K562 (cell line): ENCODE measurements at regions not wholly inside any gene's neighbourhood (a gene's known extent, or its start where the extent isn't known, plus 50 kb on each side); places are given as distances from the start of the nearest gene placed in this dataset.

Source experiments
- ATAC-seq: fragments of 200-7000 bp; cut with Tn5 transposase; 3 replicates; pipeline ENCODE4 v1.9.1; 2020; ENCODE audit warnings: moderate library complexity
- BruUV-seq: library from RNA; stranded (reverse); fragments of 400-500 nt; replicated peaks from 2 replicates; lab custom pipeline; 2021; lab: Mats Ljungman, UMichigan
- CTCF ChIA-PET: fragments of 300-600 bp; formaldehyde crosslinking; extraction: SDS; loops from one replicate; lab custom pipeline; 2021; ENCODE audit warnings: low intra/inter-chr PET ratio; lab: Yijun Ruan, JAX
- POLR2A ChIA-PET: fragments of 300-600, 350-650 bp; sonication (Branson Sonifier 250); formaldehyde crosslinking; extraction: SDS; loops from one replicate; lab custom pipeline; 2021; ENCODE audit warnings: antibody characterized with exemption, inconsistent platforms; lab: Yijun Ruan, JAX
- DNase-seq, 4 experiments: peaks; one replicate each; pipeline versions ENCODE4 v3.0.0 to v3.0.0-alpha.2; 2011 to 2018; ENCODE audit warnings: low spot score in 3 of 4, mixed read lengths in 3 of 4; ENCODE audit errors: extremely low read depth in 1 of 4
- FAIRE-seq: peaks from 2 replicates; lab custom pipeline; 2011; peaks lifted over from hg19 to GRCh38; lab: Jason Lieb, UNC
- H2AFZ ChIP-seq: 2 replicates; pipeline ENCODE4 v1.6.0; 2011; ENCODE audit warnings: low read depth, low read length, control low read depth, inconsistent platforms
- H3K27ac ChIP-seq: fragments of 200-600 bp; 3 replicates; pipeline ENCODE4 v1.8.0; 2011; ENCODE audit warnings: low read depth, mild to moderate bottlenecking, control low read depth, inconsistent platforms, low read length, moderate library complexity, mixed read lengths; ENCODE audit errors: extremely low read depth
- H3K27me3 ChIP-seq, 2 experiments: fragments of 300-600 bp in 1 of 2; 2 replicates in 1 of 2; 3 replicates in 1 of 2; pipeline versions ENCODE4 v1.6.0 to v1.8.0; 2011; ENCODE audit warnings: inconsistent platforms in 2 of 2, low read length in 2 of 2, mild to moderate bottlenecking in 1 of 2, mixed read lengths in 1 of 2, moderate library complexity in 1 of 2; ENCODE audit not compliant: control insufficient read depth in 2 of 2, insufficient read depth in 2 of 2
- H3K36me3 ChIP-seq: fragments of 300-600 bp; 3 replicates; pipeline ENCODE4 v1.8.0; 2011; ENCODE audit warnings: mild to moderate bottlenecking, low read length, inconsistent platforms; ENCODE audit not compliant: control insufficient read depth, insufficient read depth
- H3K4me1 ChIP-seq, 2 experiments: fragments of 200-600 bp in 1 of 2; replicated peaks in 1 of 2; 2 replicates in 1 of 2; 3 replicates in 1 of 2; pipeline versions ENCODE4 v1.5.1 to v1.8.0; 2011; ENCODE audit warnings: inconsistent platforms in 2 of 2, low read length in 2 of 2, mild to moderate bottlenecking in 1 of 2, mixed read lengths in 1 of 2, moderate library complexity in 1 of 2; ENCODE audit not compliant: control insufficient read depth in 2 of 2, insufficient read depth in 2 of 2
- H3K4me2 ChIP-seq: 2 replicates; pipeline ENCODE4 v1.6.1; 2011; ENCODE audit warnings: low read length, control low read depth, inconsistent platforms, mixed read lengths; ENCODE audit not compliant: insufficient read depth
- H3K4me3 ChIP-seq: fragments of 200-600 bp; sonication (generic), shearing (Covaris generic); 2 replicates; pipeline ENCODE4 v1.5.1; 2016; ENCODE audit warnings: control low read depth, inconsistent platforms
- H3K79me2 ChIP-seq: fragments of 200-600 bp; 3 replicates; pipeline ENCODE4 v1.8.0; 2011; ENCODE audit warnings: low read length, inconsistent platforms; ENCODE audit not compliant: control insufficient read depth, insufficient read depth
- H3K9ac ChIP-seq, 2 experiments: 2 replicates each; pipeline versions ENCODE4 v1.6.0 to v1.6.1; 2011; ENCODE audit warnings: low read depth in 2 of 2, low read length in 2 of 2, control low read depth in 1 of 2, inconsistent platforms in 1 of 2, mild to moderate bottlenecking in 1 of 2, mixed read lengths in 1 of 2; ENCODE audit not compliant: insufficient read depth in 1 of 2
- H3K9me1 ChIP-seq: one replicate; pipeline ENCODE4 v1.6.0; 2011; ENCODE audit warnings: inconsistent platforms, mild to moderate bottlenecking, low read length, moderate library complexity; ENCODE audit not compliant: control insufficient read depth, insufficient read depth
- H3K9me3 ChIP-seq: replicated peaks from 2 replicates; pipeline ENCODE4 v1.5.1; 2011; ENCODE audit warnings: low read depth, low read length, inconsistent platforms; ENCODE audit not compliant: control insufficient read depth, insufficient read depth
- H4K20me1 ChIP-seq: replicated peaks from 2 replicates; pipeline ENCODE4 v1.6.1; 2011; ENCODE audit warnings: low read length, inconsistent platforms, mixed read lengths; ENCODE audit not compliant: control insufficient read depth, insufficient read depth
- CTBP1 ChIP-seq: fragments of 450-650 bp; IDR thresholded peaks from 2 replicates; pipeline ENCODE4 v1.6.1; 2016; ENCODE audit warnings: borderline replicate concordance
- KDM1A ChIP-seq, 2 experiments: fragments of 450-650 bp; IDR thresholded peaks; 2 replicates each; pipeline ENCODE4 v1.6.1; 2016; ENCODE audit warnings: mild to moderate bottlenecking in 2 of 2
- KLF6 ChIP-seq: fragments of 250-450 bp; sonication (Bioruptor Pico); IDR thresholded peaks from 2 replicates; pipeline ENCODE4 v1.4.0; 2020; ENCODE audit warnings: mild to moderate bottlenecking, moderate library complexity, borderline replicate concordance
- PHB ChIP-seq: fragments of 250-450 bp; sonication (Bioruptor Pico); IDR thresholded peaks from 2 replicates; pipeline ENCODE4 v1.5.0; 2021
- SFPQ ChIP-seq: fragments of 200-400 bp; formaldehyde crosslinking; IDR thresholded peaks from 2 replicates; pipeline ENCODE4 v1.6.1; 2017; ENCODE audit warnings: mild to moderate bottlenecking, low read depth, low read length, moderate library complexity
- ZNF444 ChIP-seq: fragments of 250-450 bp; sonication (Bioruptor Pico); IDR thresholded peaks from 2 replicates; pipeline ENCODE4 v1.4.0; 2020; ENCODE audit warnings: mild to moderate bottlenecking, moderate library complexity
- WGBS: fragments of 100-300 bp; shearing (Covaris generic); methylation state at CpG from one replicate; pipeline ENCODE4 v1.1.6; 2016; ENCODE audit warnings: low coverage, mixed read lengths; ENCODE audit not compliant: insufficient coverage; ENCODE audit errors: missing lambda C conversion rate; 5-methylcytosine and 5-hydroxymethylcytosine counted together
- in situ Hi-C: fragments of 300-500 bp; cut with MboI; formaldehyde crosslinking; loops from 4 replicates; pipeline ENCODE4 v1.15.0; 2018; ENCODE audit warnings: inconsistent platforms, mixed read lengths
- intact Hi-C: fragments of 100-400 bp; cut with micrococcal nuclease; formaldehyde crosslinking; loops from 2 replicates; pipeline ENCODE4 v1.14.2; 2022

GRCh38 chr1:30489737-30490389, 233.5 kb downstream of the MATN1 start:
- Histone ChIP-seq H3K4me2 (no peak overlapping the region), H2AFZ (no peak overlapping the region), H3K79me2 (no peaks in the 10 kb centered on the region), H4K20me1 (no peaks in the 10 kb centered on the region), H3K27ac (no peak overlapping the region), H3K27me3 (peaks cover 0 to 4% of the 10 kb centered on the region in 2 experiments; a peak in 2 of 5 replicates), H3K9me3 (no peaks in the 10 kb centered on the region), H3K4me3 (no peak overlapping the region), H3K9me1 (no peaks in the 10 kb centered on the region), H3K36me3 (no peaks in the 10 kb centered on the region), H3K4me1 (no peaks in the 10 kb centered on the region), H3K9ac (no peak overlapping the region)
- CTCF ChIA-PET, result no interaction called here
- intact Hi-C loops, result no loop called here
- TF ChIP-seq KDM1A (IDR thresholded peaks at IDR 0.05), result no peak
- no peak for TF ChIP-seq SFPQ
- no peak for TF ChIP-seq PHB (CRISPR knock-in tag)
- TF ChIP-seq CTBP1, result no peak
- TF ChIP-seq KLF6 (CRISPR knock-in tag), result no peak
- no peak for TF ChIP-seq ZNF444
- FAIRE-seq (no peak), DNase-seq (no peak), ATAC-seq (no peak)
- POLR2A ChIA-PET, result interaction anchor here (0.6 kb wide), 1 partner anchor 550 kb away, joined by 4 read pairs; no protein-coding TSS in a partner anchor
- BruUV-seq, result no TSS peak
- WGBS, result 0% methylated on average over 3 of the region's 3 CpGs
- in situ Hi-C loops, result loop anchor here (5.0 kb wide), 1 partner anchor 393 kb away; no protein-coding TSS in a partner anchor
